ENCODE measurements at regions not wholly inside any gene's neighbourhood (a gene's known extent, or its start where the extent isn't known, plus 50 kb on each side); places are given as distances from the start of the nearest gene placed in this dataset.

DNA sequence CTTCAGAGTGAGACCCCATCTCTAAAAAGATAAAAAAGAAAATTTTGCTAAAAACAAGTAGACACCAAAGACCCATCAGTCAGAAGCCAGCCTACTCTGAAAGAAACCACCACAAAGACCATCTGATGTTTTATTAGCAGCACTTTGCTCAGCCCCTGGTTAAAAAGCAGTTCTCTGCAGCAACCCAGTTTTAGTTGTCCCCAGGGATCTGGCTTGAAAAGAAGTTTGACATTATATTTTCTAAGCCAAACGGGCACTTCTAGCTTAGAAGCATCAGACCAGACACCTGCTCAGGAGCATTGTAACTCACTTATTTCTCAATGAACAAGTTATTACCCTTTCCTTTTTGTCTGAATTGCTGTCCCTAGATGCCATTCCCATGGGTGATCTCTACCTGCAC is 164.2 kb upstream of the ETAA1 start:
- CTCF ChIA-PET = no interaction called here
- no peak for DNase-seq
- intact Hi-C loops (cut with micrococcal nuclease) = no loop called here
- Mint-ChIP-seq H3K4me1 (ENCODE audit: low read depth) (no peaks in the 10 kb centered on the region), H3K9me3 (no peaks in the 10 kb centered on the region), H3K27ac (no peak overlapping the region), H3K36me3 (ENCODE audit: low read depth) (no peaks in the 10 kb centered on the region), H3K27me3 (ENCODE audit: low read depth) (peaks cover 6% of the 10 kb centered on the region), H3K4me3 (no peak overlapping the region)

DNA sequence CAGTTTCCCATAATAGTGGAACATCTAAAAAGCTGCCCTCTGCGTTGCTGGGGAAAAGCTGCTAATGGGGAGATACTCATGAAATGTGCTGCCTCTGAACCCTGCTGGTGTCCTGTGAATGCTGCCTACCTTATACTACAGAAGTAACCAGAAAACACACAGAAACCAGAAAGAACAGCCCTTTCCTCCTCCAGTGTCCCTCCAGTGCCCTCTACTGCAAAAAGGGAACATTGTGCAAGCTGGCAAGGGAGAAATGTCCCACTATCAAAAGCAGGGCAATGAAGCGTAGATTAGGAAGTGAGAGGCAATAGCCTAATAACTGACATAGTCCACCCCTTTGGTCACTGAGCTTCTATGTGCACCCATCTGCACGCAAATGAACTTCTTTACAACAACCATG is 162.7 kb upstream of the ETAA1 start:
- DNase-seq = no peak
- H3K4me3 Mint-ChIP-seq = no peak overlapping the region
- no peak overlapping the region for H3K27ac Mint-ChIP-seq
- H3K27me3 Mint-ChIP-seq (ENCODE audit: low read depth) = peaks cover 6% of the 10 kb centered on the region
- intact Hi-C loops (cut with micrococcal nuclease) = no loop called here
- peaks cover 2% of the 10 kb centered on the region for H3K9me3 Mint-ChIP-seq
- H3K4me1 Mint-ChIP-seq (ENCODE audit: low read depth) = no peaks in the 10 kb centered on the region
- CTCF ChIA-PET = no interaction called here
- no peaks in the 10 kb centered on the region for H3K36me3 Mint-ChIP-seq (ENCODE audit: low read depth)

DNA sequence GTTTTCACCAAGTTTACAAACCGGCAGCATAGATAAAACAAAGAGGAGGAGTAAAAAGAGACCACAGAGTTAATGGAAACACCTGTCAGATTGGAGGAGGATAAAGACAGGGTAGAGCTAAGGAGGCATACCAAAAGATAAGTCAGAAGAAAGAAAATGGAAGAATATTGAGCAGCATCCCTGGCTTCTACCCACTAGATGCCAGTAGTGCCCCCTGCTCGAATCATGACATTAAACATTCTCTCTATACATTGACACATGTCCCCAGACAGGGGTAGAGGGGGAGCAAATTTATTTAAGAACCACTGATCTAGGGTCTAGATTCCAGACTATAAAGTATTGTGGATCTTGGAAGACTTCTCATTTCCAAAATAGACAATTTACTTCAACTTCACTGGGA is 159.8 kb upstream of the ETAA1 start:
- no peak overlapping the region for H3K4me3 Mint-ChIP-seq
- no peak for DNase-seq
- H3K4me1 Mint-ChIP-seq (ENCODE audit: low read depth) = no peaks in the 10 kb centered on the region
- peaks cover 6% of the 10 kb centered on the region for H3K27me3 Mint-ChIP-seq (ENCODE audit: low read depth)
- H3K36me3 Mint-ChIP-seq (ENCODE audit: low read depth) = no peaks in the 10 kb centered on the region
- H3K9me3 Mint-ChIP-seq = peaks cover 2% of the 10 kb centered on the region
- intact Hi-C loops (cut with micrococcal nuclease) = no loop called here
- CTCF ChIA-PET = no interaction called here
- H3K27ac Mint-ChIP-seq = no peak overlapping the region

DNA sequence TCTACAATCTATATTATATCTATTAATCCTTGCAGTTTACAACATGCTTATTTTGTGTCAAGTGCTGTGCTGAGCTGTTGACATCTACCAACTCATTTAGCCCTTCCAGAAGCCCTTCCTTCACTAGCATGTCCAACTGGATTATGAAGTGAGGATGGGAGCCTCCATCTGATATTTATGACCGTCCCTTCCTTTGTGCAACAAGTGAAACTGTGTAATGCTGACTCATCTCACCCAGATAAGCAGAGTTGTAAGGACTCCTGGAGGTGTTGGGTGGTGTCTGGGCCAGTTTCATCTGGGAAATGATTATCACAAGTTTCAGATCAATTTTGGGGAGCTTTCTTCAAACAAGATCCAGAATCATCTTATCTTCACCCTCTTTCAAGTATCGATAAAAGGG is 156.6 kb upstream of the ETAA1 start:
- Mint-ChIP-seq H3K27me3 (ENCODE audit: low read depth) (no peaks in the 10 kb centered on the region), H3K4me3 (no peak overlapping the region), H3K27ac (no peak overlapping the region), H3K4me1 (ENCODE audit: low read depth) (no peaks in the 10 kb centered on the region), H3K36me3 (ENCODE audit: low read depth) (no peaks in the 10 kb centered on the region), H3K9me3 (peaks cover 2% of the 10 kb centered on the region)
- no peak for DNase-seq
- intact Hi-C loops (cut with micrococcal nuclease) = no loop called here
- CTCF ChIA-PET = no interaction called here

DNA sequence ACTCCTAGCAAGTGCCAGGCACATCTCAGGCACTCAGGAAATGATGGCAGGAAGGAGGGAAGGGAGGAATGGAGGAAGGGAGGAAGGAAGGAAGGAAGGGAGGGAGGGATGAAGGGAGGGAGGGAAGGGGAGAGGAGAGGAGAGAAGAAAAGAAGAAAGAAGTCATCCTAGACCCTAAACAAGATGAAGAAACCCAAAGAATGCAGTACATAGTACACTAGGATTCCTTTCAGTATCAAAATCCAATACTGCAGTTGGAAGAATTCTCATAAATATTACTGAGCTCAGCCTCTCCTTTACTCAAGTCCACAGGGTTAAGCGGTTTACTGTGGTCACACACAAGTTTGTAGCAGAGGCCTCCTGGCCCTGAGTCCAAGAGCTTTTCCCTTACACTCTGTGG is 155.7 kb upstream of the ETAA1 start:
- no peaks in the 10 kb centered on the region for H3K4me1 Mint-ChIP-seq (ENCODE audit: low read depth)
- CTCF ChIA-PET = no interaction called here
- H3K36me3 Mint-ChIP-seq (ENCODE audit: low read depth) = no peaks in the 10 kb centered on the region
- intact Hi-C loops (cut with micrococcal nuclease) = no loop called here
- no peak overlapping the region for H3K4me3 Mint-ChIP-seq
- H3K9me3 Mint-ChIP-seq = peaks cover 2% of the 10 kb centered on the region
- no peak for DNase-seq
- no peaks in the 10 kb centered on the region for H3K27me3 Mint-ChIP-seq (ENCODE audit: low read depth)
- H3K27ac Mint-ChIP-seq = no peak overlapping the region

DNA sequence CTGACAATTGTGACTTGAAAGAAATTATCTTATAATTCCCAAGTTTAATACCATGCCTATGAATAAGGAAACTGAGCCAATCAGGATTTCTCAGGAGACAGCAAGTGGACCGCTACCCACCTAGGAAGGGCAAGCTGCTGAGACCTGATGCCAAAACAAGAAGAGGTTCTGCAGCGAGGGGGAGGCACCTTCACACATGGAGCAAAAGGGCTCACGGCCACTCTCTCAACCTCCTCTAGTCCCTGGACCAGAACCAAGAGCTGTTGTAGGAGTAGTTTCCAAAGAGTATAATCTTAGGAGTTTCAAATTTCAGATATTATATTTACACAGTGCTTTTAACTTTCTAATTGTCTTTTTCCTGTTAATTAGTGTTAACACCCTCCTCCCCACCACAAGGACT is 154.7 kb upstream of the ETAA1 start:
- CTCF ChIA-PET = no interaction called here
- Mint-ChIP-seq H3K27ac (no peak overlapping the region), H3K4me3 (no peak overlapping the region), H3K4me1 (ENCODE audit: low read depth) (no peaks in the 10 kb centered on the region), H3K36me3 (ENCODE audit: low read depth) (no peaks in the 10 kb centered on the region), H3K9me3 (peaks cover 2% of the 10 kb centered on the region), H3K27me3 (ENCODE audit: low read depth) (no peaks in the 10 kb centered on the region)
- no peak for DNase-seq
- intact Hi-C loops (cut with micrococcal nuclease) = no loop called here

DNA sequence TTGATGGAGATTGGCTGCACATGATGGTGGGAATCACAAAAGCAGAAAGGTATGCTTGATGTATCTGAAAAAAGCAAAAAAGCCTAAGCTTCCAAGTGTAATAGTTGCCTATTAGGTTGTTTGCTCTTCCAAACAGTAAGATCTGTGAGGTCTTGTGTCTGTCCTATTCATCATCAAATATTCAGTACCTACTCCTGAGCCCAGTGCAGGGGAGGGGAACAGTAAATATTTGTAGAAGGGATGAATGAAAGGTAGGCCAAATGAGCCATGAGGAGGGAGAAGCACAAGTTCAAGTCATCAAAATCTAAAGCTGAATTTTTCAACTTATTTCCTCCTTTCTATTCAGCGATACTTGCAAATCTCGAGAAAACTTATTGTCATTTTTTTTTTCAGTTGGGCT is 153.2 kb upstream of the ETAA1 start:
- Mint-ChIP-seq H3K27me3 (ENCODE audit: low read depth) (no peaks in the 10 kb centered on the region), H3K4me1 (ENCODE audit: low read depth) (no peaks in the 10 kb centered on the region), H3K36me3 (ENCODE audit: low read depth) (no peaks in the 10 kb centered on the region), H3K4me3 (no peak overlapping the region), H3K27ac (no peak overlapping the region), H3K9me3 (no peaks in the 10 kb centered on the region)
- DNase-seq = no peak
- intact Hi-C loops (cut with micrococcal nuclease) = no loop called here
- CTCF ChIA-PET = no interaction called here

DNA sequence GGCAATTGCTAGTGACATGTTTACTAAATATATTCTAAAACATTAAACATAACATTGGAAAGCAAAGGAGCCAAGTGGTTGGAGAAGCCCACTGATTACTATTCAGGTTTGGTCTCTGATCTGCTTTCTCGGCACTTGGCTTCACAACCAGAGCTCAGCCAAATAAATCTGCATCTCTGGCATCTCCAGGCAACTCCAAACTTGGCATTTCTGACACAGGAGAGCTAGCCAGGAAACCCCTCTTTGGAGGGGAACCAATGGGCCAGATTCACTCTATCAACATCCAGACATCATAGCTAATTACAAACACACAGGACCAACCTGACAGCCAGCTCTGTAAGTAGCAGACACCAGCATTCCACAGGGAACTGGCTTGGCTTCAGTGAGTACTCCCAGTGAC is 150.3 kb upstream of the ETAA1 start:
- no peak for DNase-seq
- no peaks in the 10 kb centered on the region for H3K36me3 Mint-ChIP-seq (ENCODE audit: low read depth)
- H3K27ac Mint-ChIP-seq = no peak overlapping the region
- no peak overlapping the region for H3K4me3 Mint-ChIP-seq
- intact Hi-C loops (cut with micrococcal nuclease) = no loop called here
- H3K4me1 Mint-ChIP-seq (ENCODE audit: low read depth) = no peaks in the 10 kb centered on the region
- CTCF ChIA-PET = interaction anchor here (0.5 to 0.9 kb wide), 2 partner anchors 19 to 641 kb away, joined by 4 to 5 read pairs; no protein-coding TSS in a partner anchor
- no peaks in the 10 kb centered on the region for H3K27me3 Mint-ChIP-seq (ENCODE audit: low read depth)
- peaks cover 2% of the 10 kb centered on the region for H3K9me3 Mint-ChIP-seq

DNA sequence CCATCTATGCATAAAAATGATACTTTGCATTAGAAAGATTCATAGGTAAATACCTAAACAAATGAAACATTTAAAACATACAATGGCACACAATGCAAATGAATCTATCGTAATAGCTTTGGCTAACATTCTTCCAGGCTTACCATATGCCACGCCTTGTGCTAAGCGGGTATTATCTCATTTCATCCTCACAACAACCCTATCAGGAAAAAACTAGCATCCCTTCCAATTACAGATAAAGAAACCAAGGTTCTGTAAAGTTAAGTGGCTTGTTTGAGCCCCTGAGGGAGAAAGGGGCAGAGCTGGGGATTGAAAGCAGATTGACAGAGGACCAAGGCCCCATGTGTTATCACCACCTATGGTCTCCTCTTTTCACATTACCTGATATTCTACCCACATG is 145.4 kb upstream of the ETAA1 start:
- H3K9me3 Mint-ChIP-seq = peaks cover 2% of the 10 kb centered on the region
- H3K4me3 Mint-ChIP-seq = no peak overlapping the region
- H3K27ac Mint-ChIP-seq = no peak overlapping the region
- no peak for DNase-seq
- H3K36me3 Mint-ChIP-seq (ENCODE audit: low read depth) = no peaks in the 10 kb centered on the region
- H3K4me1 Mint-ChIP-seq (ENCODE audit: low read depth) = no peaks in the 10 kb centered on the region
- CTCF ChIA-PET = no interaction called here
- H3K27me3 Mint-ChIP-seq (ENCODE audit: low read depth) = peaks cover 2% of the 10 kb centered on the region
- intact Hi-C loops (cut with micrococcal nuclease) = no loop called here

DNA sequence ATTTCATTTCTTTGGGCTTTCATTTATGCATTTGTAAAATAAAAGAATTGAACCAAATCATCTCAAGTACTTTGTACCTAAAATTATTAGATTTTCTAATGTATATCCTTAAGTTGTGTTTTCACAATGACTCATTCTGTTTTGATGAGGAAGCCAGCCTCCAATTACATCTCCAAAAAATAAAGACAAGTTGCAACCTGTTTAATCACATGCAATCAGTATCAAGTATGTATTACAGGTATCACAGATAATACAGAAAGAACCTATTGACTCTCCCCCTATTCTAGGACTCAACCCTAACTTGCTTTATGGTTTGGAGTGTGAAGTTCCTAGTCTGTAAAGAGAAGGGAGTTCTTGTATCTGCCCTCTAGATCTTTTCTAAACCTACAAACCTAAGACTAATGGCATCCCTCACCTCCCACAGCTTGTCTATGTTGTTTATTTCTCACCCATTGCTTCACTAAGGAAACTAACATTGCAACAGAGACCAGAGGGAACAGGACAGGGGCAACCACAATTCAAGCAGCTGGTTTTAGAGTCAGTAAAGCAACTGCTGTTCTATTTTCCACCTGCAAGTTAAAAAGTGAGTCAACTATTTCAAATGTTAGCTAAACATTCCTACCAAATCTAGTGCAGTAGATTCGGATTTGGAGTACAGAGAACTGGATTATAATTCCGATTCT is 141.1 kb upstream of the ETAA1 start:
- no peaks in the 10 kb centered on the region for H3K4me1 Mint-ChIP-seq (ENCODE audit: low read depth)
- no peak overlapping the region for H3K4me3 Mint-ChIP-seq
- peaks cover 2% of the 10 kb centered on the region for H3K27me3 Mint-ChIP-seq (ENCODE audit: low read depth)
- H3K9me3 Mint-ChIP-seq = no peaks in the 10 kb centered on the region
- DNase-seq = no peak
- no peak overlapping the region for H3K27ac Mint-ChIP-seq
- H3K36me3 Mint-ChIP-seq (ENCODE audit: low read depth) = no peaks in the 10 kb centered on the region
- intact Hi-C loops (cut with micrococcal nuclease) = no loop called here
- CTCF ChIA-PET = no interaction called here

DNA sequence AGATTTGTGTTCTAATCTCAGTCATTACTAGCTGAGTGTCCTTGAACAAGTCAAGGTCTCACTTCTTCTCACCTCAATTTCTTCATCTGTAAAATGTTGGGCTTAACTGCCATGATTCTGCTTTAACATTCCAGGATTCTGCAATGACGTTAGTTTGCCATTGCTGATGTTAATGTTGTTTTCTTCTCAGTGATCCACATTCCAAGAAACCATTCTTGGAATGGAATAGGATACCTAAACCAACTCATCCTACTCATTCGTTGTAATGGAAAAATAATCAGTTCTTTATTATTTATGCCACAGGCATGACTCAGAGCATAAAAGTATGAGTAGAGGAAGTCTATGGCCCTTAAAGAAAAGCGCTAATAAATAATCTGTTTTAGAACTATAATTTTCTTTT is 140.2 kb upstream of the ETAA1 start:
- H3K27me3 Mint-ChIP-seq (ENCODE audit: low read depth) = peaks cover 2% of the 10 kb centered on the region
- H3K9me3 Mint-ChIP-seq = no peaks in the 10 kb centered on the region
- H3K4me3 Mint-ChIP-seq = no peak overlapping the region
- H3K36me3 Mint-ChIP-seq (ENCODE audit: low read depth) = no peaks in the 10 kb centered on the region
- CTCF ChIA-PET = no interaction called here
- intact Hi-C loops (cut with micrococcal nuclease) = no loop called here
- H3K4me1 Mint-ChIP-seq (ENCODE audit: low read depth) = no peaks in the 10 kb centered on the region
- H3K27ac Mint-ChIP-seq = no peak overlapping the region
- DNase-seq = no peak

DNA sequence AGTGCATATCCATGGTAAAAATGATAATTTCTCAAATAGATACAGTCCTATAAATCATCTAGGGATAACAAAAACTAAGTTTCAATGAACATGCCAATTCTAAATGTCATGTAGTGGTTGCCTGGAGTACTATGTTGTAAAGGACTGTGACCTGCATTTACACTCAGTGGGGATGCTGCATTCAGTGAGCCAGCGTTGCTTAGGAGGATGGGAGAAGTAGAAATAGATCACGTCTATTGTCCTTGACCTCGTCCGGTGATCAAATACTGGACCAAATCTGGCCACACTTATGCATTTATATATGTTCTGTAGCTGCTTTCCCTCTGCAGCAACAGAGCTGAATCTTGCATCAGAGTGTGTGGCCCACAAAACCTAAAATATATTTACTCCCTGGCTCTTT is 139.0 kb upstream of the ETAA1 start:
- Mint-ChIP-seq H3K9me3 (no peaks in the 10 kb centered on the region), H3K4me3 (no peak overlapping the region), H3K27ac (no peak overlapping the region), H3K36me3 (ENCODE audit: low read depth) (no peaks in the 10 kb centered on the region), H3K4me1 (ENCODE audit: low read depth) (no peaks in the 10 kb centered on the region), H3K27me3 (ENCODE audit: low read depth) (peaks cover 2% of the 10 kb centered on the region)
- intact Hi-C loops (cut with micrococcal nuclease) = no loop called here
- DNase-seq = no peak
- CTCF ChIA-PET = no interaction called here

DNA sequence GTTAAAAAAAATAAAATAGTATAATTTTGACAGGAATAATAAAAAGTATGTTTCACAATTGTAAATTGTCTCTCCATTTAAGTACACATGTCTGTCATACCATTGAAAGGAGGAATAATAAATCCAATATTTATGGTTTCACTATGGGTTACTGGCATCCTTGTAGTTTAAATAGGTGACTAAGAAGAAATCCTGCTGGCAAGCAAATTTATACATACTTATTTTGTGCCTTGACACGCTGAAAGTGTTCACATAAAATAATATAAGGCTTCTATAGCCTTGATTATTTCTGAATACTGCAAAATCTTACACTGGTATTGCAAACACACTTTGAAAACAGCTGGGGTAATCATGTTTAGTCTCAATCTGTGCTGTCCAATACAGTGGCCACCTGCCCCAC is 138.3 kb upstream of the ETAA1 start:
- Mint-ChIP-seq H3K9me3 (no peaks in the 10 kb centered on the region), H3K4me3 (no peak overlapping the region), H3K36me3 (ENCODE audit: low read depth) (no peaks in the 10 kb centered on the region), H3K27me3 (ENCODE audit: low read depth) (peaks cover 2% of the 10 kb centered on the region), H3K4me1 (ENCODE audit: low read depth) (no peaks in the 10 kb centered on the region), H3K27ac (no peak overlapping the region)
- CTCF ChIA-PET = no interaction called here
- intact Hi-C loops (cut with micrococcal nuclease) = no loop called here
- DNase-seq = no peak
